ENCODE measurements at regions not wholly inside any gene's neighbourhood (a gene's known extent, or its start where the extent isn't known, plus 50 kb on each side); places are given as distances from the start of the nearest gene placed in this dataset.
A peak's percentile ranks its signal among the peaks of the same experiment; 100 is the strongest.

DNA sequence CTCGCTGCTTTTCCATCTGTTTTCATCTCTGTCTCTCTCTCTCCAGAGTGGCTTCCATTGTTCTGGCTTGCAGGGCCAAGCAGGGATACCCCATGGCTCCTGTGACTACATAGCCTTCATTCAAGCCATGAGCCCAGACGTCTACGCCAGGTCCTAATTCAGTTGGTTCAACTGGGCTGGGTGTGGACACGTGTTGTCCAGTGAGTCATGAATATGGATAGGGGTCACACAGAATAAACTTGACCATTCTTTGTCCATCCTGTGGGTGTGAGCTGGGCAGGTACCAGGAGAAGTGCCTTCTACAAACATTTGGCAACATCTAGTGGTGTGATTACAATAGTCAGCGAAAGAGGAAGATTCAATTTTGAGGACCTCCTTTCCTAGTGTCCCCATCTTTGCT lies 96.9 kb upstream of the ARMC2 start:
- TF ChIP-seq POLR2A (IDR thresholded peaks at IDR 0.05): no peak
- no peak for TF ChIP-seq CTCF (IDR thresholded peaks at IDR 0.05 in 4 of 5, conservative IDR thresholded peaks at IDR 0.05 in 1 of 5)
- no peaks in the 10 kb centered on the region for H3K9me3 ChIP-seq
- H3K36me3 ChIP-seq: no peaks in the 10 kb centered on the region
- in situ Hi-C loops (cut with MboI; ENCODE audit: low sequenced_read_pairs in 4 of 4) (no loop called here), intact Hi-C loops (cut with DNase I; ENCODE audit: low total_unique reads) (no loop called here)
- ATAC-seq: no peak
- H3K27me3 ChIP-seq: no peaks in the 10 kb centered on the region
- H3K4me3 ChIP-seq: no peak overlapping the region
- DNase-seq: no peak
- peaks cover 9% of the 10 kb centered on the region in 2 donors for H3K4me1 ChIP-seq
- H3K27ac ChIP-seq: no peak overlapping the region

GRCh38 chr6:108751851-108752732 lies 96.1 kb upstream of the ARMC2 start:
- H3K4me3 ChIP-seq: no peak overlapping the region
- no peaks in the 10 kb centered on the region for H3K27me3 ChIP-seq
- no peaks in the 10 kb centered on the region for H3K36me3 ChIP-seq
- ATAC-seq: no peak
- DNase-seq: no peak
- no peak for TF ChIP-seq POLR2A (IDR thresholded peaks at IDR 0.05)
- peaks cover 9 to 10% of the 10 kb centered on the region in 2 donors for H3K4me1 ChIP-seq
- no peak overlapping the region for H3K27ac ChIP-seq
- intact Hi-C loops (cut with DNase I; ENCODE audit: low total_unique reads) (no loop called here), in situ Hi-C loops (cut with MboI; ENCODE audit: low sequenced_read_pairs in 4 of 4) (no loop called here)
- no peaks in the 10 kb centered on the region for H3K9me3 ChIP-seq

DNA sequence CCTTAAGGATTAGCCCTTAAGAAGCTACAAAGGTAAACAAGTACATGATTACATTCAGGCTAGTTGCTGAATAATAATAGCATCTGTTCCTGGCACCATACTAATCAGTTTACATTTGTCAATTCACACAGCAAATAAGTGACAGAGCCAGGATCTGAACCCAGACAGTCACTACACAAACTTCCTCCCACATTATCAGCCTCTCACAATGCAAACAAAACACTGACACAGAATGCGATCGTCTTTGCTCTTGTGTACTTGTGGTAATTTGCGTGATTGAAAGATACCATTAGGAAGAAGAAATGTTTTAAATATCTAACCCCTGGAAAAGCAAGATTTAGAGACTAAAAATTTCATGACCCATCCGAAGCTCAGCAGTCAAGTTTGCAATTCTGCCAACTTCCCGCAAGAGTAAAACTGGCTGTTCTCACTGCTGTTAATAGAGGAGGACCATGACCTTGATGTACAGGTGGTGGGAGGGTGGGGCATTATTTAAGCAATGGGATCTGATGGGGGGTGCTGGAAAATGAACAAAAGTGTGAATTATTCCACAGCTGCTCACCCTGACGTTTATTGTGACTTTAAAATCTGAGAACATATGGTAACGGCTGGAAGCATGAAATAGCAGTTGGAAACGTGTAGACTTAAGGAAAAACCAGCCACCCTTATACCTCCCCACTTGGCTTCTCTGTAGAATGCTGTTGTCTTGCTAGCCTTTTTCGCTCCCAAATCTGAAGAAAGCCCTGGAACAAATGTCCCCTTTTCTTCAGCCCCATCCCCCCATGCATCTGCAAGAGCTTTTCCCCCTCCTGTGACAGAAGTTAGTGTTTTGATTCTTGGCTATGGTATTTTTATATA lies 95.3 kb upstream of the ARMC2 start:
- in situ Hi-C loops (cut with MboI; ENCODE audit: low sequenced_read_pairs in 4 of 4): no loop called here
- no peak for DNase-seq
- TF ChIP-seq CTCF (IDR thresholded peaks at IDR 0.05 in 4 of 5, conservative IDR thresholded peaks at IDR 0.05 in 1 of 5) (no peak), POLR2A (IDR thresholded peaks at IDR 0.05) (no peak)

DNA sequence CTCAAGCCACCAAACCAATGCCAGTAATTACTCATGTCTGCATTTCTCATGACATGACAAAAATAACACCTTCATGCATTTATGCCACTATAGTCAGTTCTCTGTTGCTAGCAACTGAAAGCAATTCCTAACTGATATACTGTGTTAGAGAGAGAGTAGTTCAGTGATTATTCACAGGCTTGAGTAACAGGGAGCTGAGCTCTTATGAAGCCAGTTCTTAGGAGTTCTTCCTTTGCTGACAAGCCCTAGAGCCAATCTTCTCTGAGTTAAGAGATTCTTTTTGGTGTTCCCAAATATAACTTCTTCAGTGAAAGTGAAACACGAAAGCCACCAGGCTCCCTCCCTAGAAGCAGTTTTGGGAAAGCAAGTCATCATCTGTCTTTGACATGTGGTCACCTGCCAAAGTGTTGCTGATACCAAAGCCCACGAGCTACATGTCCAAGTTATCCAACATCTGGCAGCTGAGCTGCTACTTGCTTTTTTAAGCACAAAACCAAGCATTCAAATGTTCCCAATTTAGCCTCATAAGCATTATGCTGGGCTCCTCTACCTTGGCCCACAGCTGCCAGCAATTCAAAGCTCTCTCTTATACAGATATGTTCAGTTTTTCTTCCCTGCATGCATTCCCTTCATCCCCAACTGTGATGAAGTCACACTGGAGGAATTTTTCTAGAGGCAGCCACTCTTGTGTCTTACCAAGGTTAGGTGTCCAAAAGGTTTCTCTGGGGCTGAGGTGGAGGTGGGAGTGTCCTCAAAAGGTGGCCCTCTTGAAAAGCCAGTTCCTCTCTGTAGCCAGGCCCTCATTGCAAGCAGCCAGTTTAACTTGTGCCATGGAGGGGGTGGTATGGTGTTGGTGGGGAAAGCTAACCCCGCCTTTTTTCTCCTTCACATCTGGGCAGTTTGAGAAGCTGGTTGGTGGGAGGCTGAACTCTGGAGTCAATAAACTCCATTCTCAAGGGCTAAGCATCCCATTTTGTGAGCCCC lies 92.7 kb upstream of the ARMC2 start:
- no peaks in the 10 kb centered on the region for H3K36me3 ChIP-seq
- H3K27me3 ChIP-seq: no peaks in the 10 kb centered on the region
- H3K4me3 ChIP-seq: no peak overlapping the region
- DNase-seq: no peak
- TF ChIP-seq CTCF (IDR thresholded peaks at IDR 0.05 in 4 of 5, conservative IDR thresholded peaks at IDR 0.05 in 1 of 5) (no peak), POLR2A (IDR thresholded peaks at IDR 0.05) (no peak)
- no peaks in the 10 kb centered on the region for H3K9me3 ChIP-seq
- intact Hi-C loops (cut with DNase I; ENCODE audit: low total_unique reads) (loop anchor here (5.0 kb wide), 1 partner anchor 38 kb away; no protein-coding TSS in a partner anchor), in situ Hi-C loops (cut with MboI; ENCODE audit: low sequenced_read_pairs in 4 of 4) (no loop called here)
- peak overlapping the region in 2 of 4 donors; percentile 16 to 18 for H3K27ac ChIP-seq
- H3K4me1 ChIP-seq: peaks cover 13 to 17% of the 10 kb centered on the region in 2 donors
- peak in 1 of 2 donors; percentile 18 for ATAC-seq

More for the DNA sequence above, 95.3 kb upstream of the ARMC2 start:
- Histone ChIP-seq H3K4me1 (peaks cover 9 to 10% of the 10 kb centered on the region in 2 donors), H3K9me3 (no peaks in the 10 kb centered on the region), H3K4me3 (no peak overlapping the region), H3K27me3 (no peaks in the 10 kb centered on the region), H3K27ac (no peak overlapping the region), H3K36me3 (no peaks in the 10 kb centered on the region)
- intact Hi-C loops (cut with DNase I; ENCODE audit: low total_unique reads): no loop called here
- ATAC-seq: no peak
